ENCODE measurements at regions not wholly inside any gene's neighbourhood (a gene's known extent, or its start where the extent isn't known, plus 50 kb on each side); places are given as distances from the start of the nearest gene placed in this dataset.

DNA sequence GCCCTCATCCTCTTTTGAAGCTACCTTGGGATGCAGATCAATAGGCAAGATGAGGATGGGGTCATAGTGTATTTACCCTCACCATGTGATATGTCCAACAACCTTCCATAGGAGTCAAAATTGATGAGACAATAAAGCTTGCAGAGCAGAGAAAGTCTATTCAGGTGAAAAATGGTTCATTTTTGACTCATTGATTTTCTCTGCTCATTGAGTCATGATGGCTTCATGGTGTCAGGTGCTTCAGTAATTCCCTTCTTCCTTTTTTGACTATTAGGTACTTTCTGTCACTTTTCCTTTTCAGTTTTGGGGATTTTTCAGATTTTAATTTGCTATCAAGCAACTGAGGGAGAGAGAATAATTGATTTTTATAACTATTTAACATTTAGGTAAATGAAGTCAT, 55.9 kb upstream of the IL2 start:
- no peak for DNase-seq

DNA sequence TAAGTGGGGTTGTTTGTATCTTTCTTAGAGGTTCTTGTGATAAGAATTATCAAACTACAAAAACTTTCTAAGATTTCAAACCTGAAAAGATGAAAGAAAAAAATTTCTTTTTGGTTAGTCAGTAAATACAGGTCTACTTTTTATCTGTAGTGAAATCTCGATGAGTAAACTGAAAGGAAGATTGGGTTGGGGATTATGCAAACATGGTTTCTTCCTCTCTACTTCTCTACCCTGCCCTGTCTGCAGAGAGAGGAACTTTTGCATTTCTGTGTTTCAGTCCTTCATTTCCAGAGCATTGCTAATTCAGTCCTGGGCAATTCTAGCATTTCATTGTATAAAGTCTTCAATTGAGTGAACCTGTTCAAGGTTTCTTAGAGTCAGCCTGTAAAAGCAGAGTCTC, 51.6 kb upstream of the IL2 start:
- DNase-seq: peak; percentile 3
